Ovary (tissue), 7 donors: ENCODE measurements at regions not wholly inside any gene's neighbourhood (a gene's known extent, or its start where the extent isn't known, plus 50 kb on each side); places are given as distances from the start of the nearest gene placed in this dataset.

Experiments used
- DNase-seq, 5 donors: peaks; one replicate each; pipeline ENCODE4 v3.0.0-alpha.2; 2019 to 2020
- H3K27ac ChIP-seq, 2 donors: fragments of 200-600 bp; one replicate each; pipeline versions ENCODE4 v1.5.1 to v1.8.0; 2019 to 2022
- H3K27me3 ChIP-seq: fragments of 200-600 bp; one replicate; pipeline ENCODE4 v1.8.0; 2022
- H3K36me3 ChIP-seq: fragments of 200-600 bp; sonication (generic); one replicate; pipeline ENCODE4 v1.5.1; 2019
- H3K4me1 ChIP-seq: one replicate; pipeline ENCODE4 v1.8.1; 2013; ENCODE audit warnings: mild to moderate bottlenecking, moderate library complexity; ENCODE audit not compliant: insufficient read depth
- H3K4me3 ChIP-seq: fragments of 200-600 bp; sonication (generic); one replicate; pipeline ENCODE4 v1.5.1; 2017
- H3K9me3 ChIP-seq, 2 donors: fragments of 200-600 bp in 1 of 2; sonication (generic) in 1 of 2; one replicate each; pipeline versions ENCODE4 v1.5.1 to v1.8.1; 2013 to 2019; ENCODE audit warnings: mild to moderate bottlenecking in 1 of 2, moderate library complexity in 1 of 2
- CTCF ChIP-seq, 3 donors: fragments of 450-650 bp in 2 of 3; fragments of 200-600 bp in 1 of 3; IDR thresholded peaks; one replicate each; pipeline versions ENCODE4 v1.5.1 to v1.8.0; 2016 to 2022; ENCODE audit warnings: antibody characterized with exemption in 3 of 3, mild to moderate bottlenecking in 1 of 3
- EP300 ChIP-seq: sonication (generic); formaldehyde crosslinking; IDR thresholded peaks from one replicate; pipeline ENCODE4 v1.6.1; 2017; ENCODE audit warnings: antibody characterized with exemption
- POLR2A ChIP-seq: fragments of 450-650 bp; IDR thresholded peaks from one replicate; pipeline ENCODE4 v1.6.1; 2017; ENCODE audit warnings: antibody characterized with exemption, mild to moderate bottlenecking, moderate library complexity
- WGBS, 3 donors: extraction: QIAGEN DNeasy Blood & Tissue Kit in 1 of 3; methylation state at CpG; one replicate each; pipeline versions ENCODE4 v1.1.5 to v1.1.7; 2013 to 2017; 5-methylcytosine and 5-hydroxymethylcytosine counted together
- intact Hi-C, 4 donors: fragments of 100-400 bp; cut with DNase I; formaldehyde crosslinking; loops; one replicate each; pipeline versions ENCODE4 v1.11.0 to v1.15.1; 2022 to 2023
- donor health status: DM: no; HTN: no; CAD: no; lungs with moderate emphysema.
- donor health status: DM: no; HTN: no; CAD: no.
- donor health status: Bipolar disorder and iron deficiency.
- donor health status: DM: no; HTN: no; CAD: no.
- donor health status: DM: yes; HTN: yes; CAD: no.

- peaks cover 6% of the 10 kb centered on the region for H3K4me1 ChIP-seq
- no peaks in the 10 kb centered on the region for H3K36me3 ChIP-seq
- no peak for TF ChIP-seq CTCF (IDR thresholded peaks at IDR 0.05)
- TF ChIP-seq EP300, result no peak
- no peak for TF ChIP-seq POLR2A
- H3K9me3 ChIP-seq, result no peaks in the 10 kb centered on the region
- intact Hi-C loops, result no loop called here
- 93 to 100% (median 96%) methylated on average over 3 of the region's 3 CpGs for WGBS, 3 donors
- no peak overlapping the region for H3K27ac ChIP-seq
- no peak overlapping the region for H3K4me3 ChIP-seq
- H3K27me3 ChIP-seq, result no peaks in the 10 kb centered on the region
- no peak for DNase-seq
Measured at GRCh38 chr1:39144924-39145323, 59.6 kb upstream of the MACF1 start.

- no peaks in the 10 kb centered on the region for H3K9me3 ChIP-seq
- intact Hi-C loops, result no loop called here
- 94 to 99% (median 96%) methylated on average over 2 of the region's 2 CpGs for WGBS, 3 donors
- no peaks in the 10 kb centered on the region for H3K27me3 ChIP-seq
- no peaks in the 10 kb centered on the region for H3K36me3 ChIP-seq
- DNase-seq, result no peak
- no peak overlapping the region for H3K27ac ChIP-seq
- no peak for TF ChIP-seq CTCF (IDR thresholded peaks at IDR 0.05)
- H3K4me1 ChIP-seq, result peaks cover 6% of the 10 kb centered on the region
- H3K4me3 ChIP-seq, result no peak overlapping the region
Measured at GRCh38 chr1:39145331-39145965, 59.0 kb upstream of the MACF1 start.

- DNase-seq, result no peak
- Histone ChIP-seq H3K27me3 (no peaks in the 10 kb centered on the region), H3K4me1 (peaks cover 6% of the 10 kb centered on the region), H3K36me3 (no peaks in the 10 kb centered on the region), H3K4me3 (no peak overlapping the region), H3K9me3 (no peaks in the 10 kb centered on the region), H3K27ac (no peak overlapping the region)
- no peak for TF ChIP-seq CTCF (IDR thresholded peaks at IDR 0.05)
- no peak for TF ChIP-seq POLR2A
- no peak for TF ChIP-seq EP300
- intact Hi-C loops, result no loop called here
Measured at GRCh38 chr1:39146681-39147080, 57.8 kb upstream of the MACF1 start.

- intact Hi-C loops, result no loop called here
- H3K4me3 ChIP-seq, result no peak overlapping the region
- 80 to 84% (median 82%) methylated on average over 3 of the region's 3 CpGs for WGBS, 3 donors
- H3K27me3 ChIP-seq, result no peaks in the 10 kb centered on the region
- no peaks in the 10 kb centered on the region for H3K36me3 ChIP-seq
- TF ChIP-seq EP300 (no peak), POLR2A (no peak), CTCF (IDR thresholded peaks at IDR 0.05) (no peak)
- H3K4me1 ChIP-seq, result peaks cover 6% of the 10 kb centered on the region
- no peak overlapping the region for H3K27ac ChIP-seq
- H3K9me3 ChIP-seq, result no peaks in the 10 kb centered on the region
- no peak for DNase-seq
Measured at GRCh38 chr1:39147099-39148025, 57.1 kb upstream of the MACF1 start.
